ENCODE measurements at regions not wholly inside any gene's neighbourhood (a gene's known extent, or its start where the extent isn't known, plus 50 kb on each side); places are given as distances from the start of the nearest gene placed in this dataset.

DNA sequence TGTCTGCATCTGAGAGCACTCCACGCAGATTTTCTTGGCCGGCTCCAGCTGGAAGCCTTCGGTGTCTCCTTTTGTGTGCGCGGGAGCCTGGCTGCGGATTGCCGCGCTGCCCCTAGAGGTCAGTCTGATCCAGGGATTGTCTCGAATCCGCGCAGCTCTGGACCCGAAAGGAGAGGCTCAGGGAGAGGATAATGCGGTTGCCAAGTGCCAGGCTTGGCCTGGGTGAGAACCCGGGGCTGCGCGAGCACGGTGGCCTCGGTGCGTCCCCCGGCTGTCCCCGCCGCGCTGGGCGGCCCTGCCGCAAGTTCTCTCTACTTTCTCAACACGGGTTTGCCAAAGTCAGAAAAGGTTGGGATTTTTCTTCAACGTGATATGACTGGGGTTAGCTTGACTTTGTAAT, 140.9 kb downstream of the ADCYAP1R1 start:
- no CpG with 5 or more reads among the region's 27 CpGs for WGBS (ENCODE audit: extremely low coverage, insufficient read length, low lambda C conversion rate)
- H2BK120ac ChIP-seq (ENCODE audit: low read depth, low read length, poor library complexity, severe bottlenecking), result no peak overlapping the region
- H3K4ac ChIP-seq (ENCODE audit: low read depth, low read length), result no peak overlapping the region
- no peak overlapping the region for H3K56ac ChIP-seq (ENCODE audit: insufficient read length, low read depth, low read length)
- H3K4me1 ChIP-seq (ENCODE audit: insufficient read depth, low read length), result no peaks in the 10 kb centered on the region
- no peaks in the 10 kb centered on the region for H3K9me3 ChIP-seq (ENCODE audit: control insufficient read depth, low read depth, low read length)
- H4K5ac ChIP-seq (ENCODE audit: insufficient read length, low read depth, low read length), result no peak overlapping the region
- no peak overlapping the region for H2BK15ac ChIP-seq (ENCODE audit: low read depth, low read length)
- no peaks in the 10 kb centered on the region for H3K27me3 ChIP-seq (ENCODE audit: insufficient read depth, low read length)
- TF ChIP-seq CTCF (conservative IDR thresholded peaks at IDR 0.05), result peak; percentile 96
- Mint-ChIP-seq H3K27ac (no peak overlapping the region), H3K4me1 (peaks cover 2% of the 10 kb centered on the region in 2 experiments; a peak in 1 of 4 replicates), H3K9me3 (peaks cover 8 to 15% of the 10 kb centered on the region in 2 experiments), H3K27me3 (ENCODE audit: low read depth) (peaks cover 29% of the 10 kb centered on the region), H3K4me3 (no peak overlapping the region), H3K36me3 (ENCODE audit: insufficient read depth in 1 of 3, low read depth in 3 of 3) (peaks cover 3 to 8% (median 7%) of the 10 kb centered on the region in 3 experiments; a peak in 6 of 7 replicates)
- H2BK12ac ChIP-seq (ENCODE audit: insufficient read length, low read depth, low read length), result no peak overlapping the region
- H3K79me2 ChIP-seq (ENCODE audit: insufficient read depth, low read length), result no peaks in the 10 kb centered on the region
- H3T11ph ChIP-seq (ENCODE audit: low read length), result no peak overlapping the region
- no peak overlapping the region for H3K4me2 ChIP-seq (ENCODE audit: insufficient read depth, insufficient read length, low read length)
- peak; percentile 90 for DNase-seq
- H2AFZ ChIP-seq (ENCODE audit: low read length), result no peak overlapping the region
- no peaks in the 10 kb centered on the region for H4K20me1 ChIP-seq (ENCODE audit: control insufficient read depth, insufficient read depth, insufficient read length)
- no peak overlapping the region for H3K23ac ChIP-seq (ENCODE audit: insufficient read length, low read depth, low read length)
- H4K8ac ChIP-seq (replicated peaks; ENCODE audit: insufficient read length, low read depth, low read length), result no peak overlapping the region
- no peak overlapping the region for H3K27ac ChIP-seq (ENCODE audit: insufficient read length, low read depth, low read length)
- H3K18ac ChIP-seq (ENCODE audit: insufficient read length, low read depth, low read length), result no peak overlapping the region
- no peak overlapping the region for H3K14ac ChIP-seq (ENCODE audit: insufficient read depth, low read length)
- H3K9ac ChIP-seq (ENCODE audit: extremely low read depth, insufficient read length, low read length), result no peak overlapping the region
- H2AK5ac ChIP-seq (ENCODE audit: insufficient read length, low read length), result no peak overlapping the region
- no peak overlapping the region for H2BK5ac ChIP-seq (ENCODE audit: insufficient read length, low read length)
- H2BK20ac ChIP-seq (ENCODE audit: low read depth, low read length, poor library complexity, severe bottlenecking), result no peak overlapping the region
- H3K79me1 ChIP-seq (ENCODE audit: insufficient read depth, low read depth, low read length, poor library complexity, severe bottlenecking), result no peaks in the 10 kb centered on the region
- no peaks in the 10 kb centered on the region for H3K23me2 ChIP-seq (ENCODE audit: insufficient read length, low read depth, low read length, poor library complexity, severe bottlenecking)
- H4K91ac ChIP-seq (ENCODE audit: insufficient read length, low read depth, low read length), result no peak overlapping the region

All from H9 (cell line).